Left lobe of liver (tissue), 2 donors: ENCODE measurements at regions not wholly inside any gene's neighbourhood (a gene's known extent, or its start where the extent isn't known, plus 50 kb on each side); places are given as distances from the start of the nearest gene placed in this dataset.
"Not testable (repeated sequence)": the region's sequence is repeated elsewhere in the genome, so short reads cannot be mapped to it uniquely, and the experiment has no call there.

ENCODE experiments used
- ATAC-seq: fragments of 200-7000 bp; cut with Tn5 transposase; one replicate; pipeline ENCODE4 v1.9.1; 2020; ENCODE audit warnings: mild to moderate bottlenecking, moderate library complexity
- DNase-seq: peaks from one replicate; pipeline ENCODE4 v3.0.0-alpha.2; 2020; ENCODE audit warnings: low spot score
- donor health status: DM: no; HTN: no; CAD: no; lungs with moderate emphysema.
- donor health status: DM: no; HTN: yes; CAD: no.

DNA sequence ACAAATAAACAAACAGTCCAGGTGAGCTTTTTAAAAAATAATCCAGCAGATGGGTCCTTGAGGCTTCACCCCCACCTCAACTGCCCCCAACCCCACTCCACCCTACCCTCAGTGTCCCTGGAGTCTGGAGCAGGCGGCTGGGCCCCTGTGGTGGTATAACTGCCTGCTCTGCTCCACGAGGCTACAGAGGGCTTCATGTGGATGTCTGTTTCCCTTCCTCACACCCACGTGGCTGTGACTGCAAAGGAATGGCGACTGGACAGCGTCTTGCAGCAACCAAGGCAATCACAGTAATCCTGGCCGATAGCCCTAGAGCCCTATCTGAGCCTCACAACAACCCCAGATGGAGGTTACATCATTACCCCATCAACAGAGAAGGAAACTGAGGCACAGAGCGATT, 76.5 kb downstream of the SLC2A10 start:
- no peak for DNase-seq
- ATAC-seq, result no peak

DNA sequence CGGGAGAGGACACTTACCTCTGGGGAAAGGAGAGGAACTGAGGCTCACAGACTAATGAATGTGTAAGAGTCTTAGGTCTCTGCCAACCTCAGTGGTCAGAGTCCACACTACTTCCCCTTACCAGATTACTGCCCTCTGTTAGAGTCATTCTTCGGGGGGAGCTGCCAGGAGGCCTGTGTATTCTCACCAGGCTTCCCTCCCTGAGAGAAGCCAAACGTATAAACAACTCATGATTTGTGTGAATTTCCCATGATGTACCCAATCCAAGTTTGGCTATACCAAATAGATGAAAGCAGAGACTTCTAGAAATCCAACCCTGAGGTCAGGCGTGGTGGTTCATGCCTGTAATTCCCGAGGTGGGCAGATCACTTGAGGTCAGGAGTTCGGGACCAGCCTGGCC, 77.1 kb downstream of the SLC2A10 start:
- DNase-seq, result no peak
- no peak for ATAC-seq

DNA sequence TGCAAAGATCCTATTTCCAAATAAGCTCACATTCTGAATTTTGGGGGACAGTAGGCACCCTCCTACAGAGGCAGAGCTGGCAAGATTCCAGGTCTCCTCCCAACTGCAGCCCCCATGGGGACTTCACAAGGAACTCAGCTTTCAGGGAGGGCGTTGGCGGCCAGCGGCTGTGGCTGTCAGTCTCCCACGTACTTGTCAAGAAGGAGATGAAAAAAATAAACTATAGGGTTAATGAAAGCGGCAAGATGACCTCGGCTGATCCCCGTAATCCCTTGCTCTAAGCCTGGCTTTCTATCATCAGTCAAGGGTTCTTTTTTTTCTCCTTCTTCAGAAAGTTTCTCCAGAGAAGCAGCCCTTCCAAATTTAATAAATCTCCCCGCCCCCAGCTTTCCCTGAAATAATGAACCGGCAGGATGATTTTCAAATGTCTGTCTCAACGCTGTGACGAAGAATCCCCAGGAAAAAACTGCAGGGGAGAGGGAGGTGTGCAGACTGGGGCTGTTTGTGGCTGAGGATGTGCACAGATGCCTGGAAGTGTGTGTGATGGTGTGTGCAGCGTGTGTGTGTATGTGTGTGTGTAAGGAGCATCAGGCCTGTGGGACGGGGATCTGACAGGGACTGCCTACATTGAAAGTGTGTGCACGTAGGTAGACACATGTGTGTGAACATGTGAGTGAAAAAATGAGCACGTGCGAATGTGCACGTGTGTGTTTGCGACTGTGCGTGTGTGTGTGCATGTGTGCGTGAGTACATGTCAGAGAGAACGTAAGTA, 78.7 kb downstream of the SLC2A10 start:
- DNase-seq, result no peak

DNA sequence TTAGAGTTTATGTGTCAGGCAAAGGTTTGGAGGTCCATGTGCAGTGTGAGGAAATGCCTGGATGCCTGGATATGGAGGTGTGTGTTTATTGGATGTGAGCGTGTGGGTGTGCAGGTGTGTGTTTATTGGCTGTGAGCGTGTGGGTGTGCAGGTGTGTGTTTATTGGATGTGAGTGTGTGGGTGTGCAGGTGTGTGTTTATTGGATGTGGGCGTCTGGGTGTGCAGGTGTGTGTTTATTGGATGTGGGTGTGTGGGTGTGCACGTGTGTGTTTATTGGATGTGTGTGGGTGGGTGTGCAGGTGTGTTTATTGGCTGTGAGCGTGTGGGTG, 79.3 kb downstream of the SLC2A10 start:
- DNase-seq, ATAC-seq: not testable (repeated sequence)

More for the DNA sequence above, 78.7 kb downstream of the SLC2A10 start:
- ATAC-seq, result no peak

- DNase-seq, result no peak
Observed at GRCh38 chr20:46789339-46790028, 80.0 kb downstream of the SLC2A10 start.

GRCh38 chr20:46791722-46792416, 82.4 kb downstream of the SLC2A10 start:
- DNase-seq (no peak), ATAC-seq (no peak)

More at GRCh38 chr20:46789339-46790028, 80.0 kb downstream of the SLC2A10 start:
- no peak for ATAC-seq

DNA sequence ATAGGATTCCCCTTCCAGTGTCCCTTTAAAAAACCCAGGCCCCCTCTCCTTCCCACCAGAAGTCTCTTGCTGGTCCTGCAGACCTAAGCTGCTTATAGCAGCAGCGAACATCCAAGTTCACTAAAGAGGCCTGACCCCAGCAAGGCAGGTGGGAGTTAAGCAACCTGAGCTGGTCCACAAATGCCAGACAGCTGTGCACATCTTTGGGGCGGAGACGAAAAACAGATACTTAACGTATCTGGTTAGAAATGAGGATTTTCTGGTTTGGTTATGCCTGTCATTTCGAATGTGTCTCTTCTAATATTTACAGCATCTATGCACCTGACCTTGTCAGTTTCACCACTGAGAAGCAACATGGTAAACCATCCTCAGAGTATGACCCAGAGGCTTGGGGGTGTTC, 87.8 kb downstream of the SLC2A10 start:
- DNase-seq (no peak), ATAC-seq (no peak)

- ATAC-seq (no peak), DNase-seq (no peak)
Observed at GRCh38 chr20:46798430-46798829, 89.0 kb downstream of the SLC2A10 start.

DNA sequence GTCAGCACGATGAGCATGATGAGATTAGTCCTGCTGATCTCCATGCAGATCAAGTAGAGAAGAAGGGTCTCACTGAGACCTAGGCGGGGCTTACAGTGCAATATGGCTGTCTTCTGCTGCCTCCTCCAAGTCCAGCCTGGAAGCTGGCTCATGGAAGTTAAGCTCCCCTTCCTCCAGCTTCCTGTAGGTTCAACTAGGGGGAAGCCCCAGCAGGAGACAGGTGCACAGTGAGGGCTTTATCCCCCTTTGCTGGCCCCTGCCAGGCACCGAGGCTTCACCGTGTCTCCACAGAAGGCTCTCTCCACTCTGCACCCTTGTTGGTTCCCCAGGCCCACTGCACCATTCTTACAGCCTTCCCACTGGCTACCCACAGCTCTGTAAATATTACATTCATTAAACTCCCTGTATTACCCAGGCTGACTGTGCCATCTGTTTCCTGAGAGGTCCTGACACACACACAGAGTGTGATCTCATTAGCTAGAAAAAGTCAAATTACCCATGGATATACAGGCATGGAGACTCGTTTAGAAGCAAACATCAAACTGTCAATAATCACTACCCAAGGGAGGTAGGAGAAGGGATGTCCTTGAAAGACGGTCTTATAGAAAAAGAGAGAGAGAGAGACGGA, 90.4 kb downstream of the SLC2A10 start:
- ATAC-seq, result no peak
- DNase-seq, result no peak

DNA sequence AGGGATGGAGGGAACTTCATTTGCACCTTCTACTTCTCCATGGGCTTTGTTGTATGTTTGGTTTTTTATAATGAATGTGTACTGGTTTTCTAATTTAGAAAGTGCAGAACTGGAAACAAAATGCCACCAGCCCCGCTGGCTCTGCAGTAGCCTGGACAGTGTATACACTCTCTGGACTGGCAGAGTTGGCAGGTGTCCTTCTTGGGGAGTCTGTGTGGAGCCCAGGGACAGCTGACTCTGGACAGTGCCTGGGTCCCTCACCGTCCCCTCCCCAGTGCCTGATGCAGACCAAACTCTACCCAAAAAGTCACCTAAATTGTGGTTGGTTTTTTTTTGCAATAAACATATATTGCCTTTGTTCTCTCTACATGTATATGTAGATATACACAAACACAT, 91.0 kb downstream of the SLC2A10 start:
- no peak for DNase-seq
- ATAC-seq, result no peak

DNA sequence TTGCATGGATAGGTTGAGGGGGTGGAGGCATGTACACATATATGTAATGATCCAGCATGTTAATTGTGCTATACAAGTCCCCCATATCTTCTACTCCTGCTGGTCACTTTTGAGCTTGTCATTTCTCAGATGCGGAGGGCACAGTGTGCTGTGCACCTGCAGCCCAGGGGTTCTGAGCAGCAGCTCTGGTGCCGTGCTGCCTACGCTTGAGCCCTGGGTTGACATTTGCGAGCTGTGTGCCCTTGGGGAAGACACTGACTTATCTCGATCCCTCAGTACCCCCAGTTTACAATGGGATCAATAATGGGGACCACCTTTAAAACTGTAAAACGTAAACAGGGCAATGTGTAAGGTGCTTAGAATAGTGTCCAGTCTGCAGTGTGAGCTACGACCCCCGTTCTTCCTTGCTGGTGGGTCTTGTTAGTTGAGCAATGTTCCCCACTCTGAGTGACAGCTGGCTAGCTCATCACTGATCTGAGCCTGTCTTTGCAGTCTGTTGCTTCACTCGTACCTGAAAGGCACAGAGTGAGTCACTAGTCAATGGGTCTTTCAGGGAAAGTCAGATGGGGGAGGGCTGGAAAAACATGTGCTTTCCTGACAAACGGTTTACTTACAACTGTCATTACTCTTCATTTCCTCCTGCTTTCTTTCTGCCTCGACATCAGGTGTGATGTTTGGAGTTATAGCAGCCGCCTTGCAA, 91.7 kb downstream of the SLC2A10 start:
- DNase-seq (no peak), ATAC-seq (no peak)

DNA sequence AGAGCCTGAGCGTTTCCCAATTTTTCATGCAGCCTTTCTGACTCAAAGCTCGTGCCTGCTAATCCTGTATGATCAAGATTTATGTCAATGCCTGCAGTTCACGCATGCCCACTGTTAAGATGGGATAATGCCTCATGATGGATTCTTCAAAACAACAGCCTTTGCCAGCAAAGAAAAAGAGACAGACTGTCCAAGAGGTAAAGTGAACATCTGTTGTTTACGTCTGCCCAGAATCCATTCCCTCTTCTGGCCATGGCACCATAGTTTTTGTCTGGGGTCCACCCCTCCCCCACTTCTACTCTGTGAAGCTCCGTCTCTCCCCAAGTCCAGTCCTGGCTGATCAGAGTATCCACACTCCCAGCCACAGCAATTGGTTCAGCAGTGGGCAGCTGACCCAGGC, 91.9 kb upstream of the EYA2 start:
- ATAC-seq, result no peak

GRCh38 chr20:46803123-46804020, 91.3 kb upstream of the EYA2 start:
- ATAC-seq (no peak), DNase-seq (no peak)

More for the DNA sequence above, 91.9 kb upstream of the EYA2 start:
- no peak for DNase-seq

DNA sequence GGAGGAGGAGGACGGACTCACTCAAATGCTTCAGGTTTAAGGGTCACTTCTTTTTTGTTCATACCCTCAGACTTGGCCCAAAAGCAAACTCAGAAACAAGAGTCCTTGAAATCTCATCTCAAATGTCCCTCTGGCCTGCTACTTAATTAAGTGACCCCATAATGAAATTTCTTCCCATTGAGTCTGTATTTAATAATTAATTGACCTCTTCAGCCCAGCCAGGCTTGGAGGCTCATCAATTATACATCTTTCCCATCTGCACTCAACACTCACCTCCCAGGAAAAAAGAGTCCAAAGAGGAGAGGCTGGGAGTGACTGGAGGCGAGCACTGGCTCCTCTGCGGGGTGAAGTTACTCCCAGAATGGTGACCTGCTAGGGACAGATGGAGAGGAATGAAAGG, 90.5 kb upstream of the EYA2 start:
- ATAC-seq, result no peak

GRCh38 chr20:46805836-46806235, 88.8 kb upstream of the EYA2 start:
- DNase-seq (no peak), ATAC-seq (no peak)

More for the DNA sequence above, 90.5 kb upstream of the EYA2 start:
- DNase-seq, result no peak

DNA sequence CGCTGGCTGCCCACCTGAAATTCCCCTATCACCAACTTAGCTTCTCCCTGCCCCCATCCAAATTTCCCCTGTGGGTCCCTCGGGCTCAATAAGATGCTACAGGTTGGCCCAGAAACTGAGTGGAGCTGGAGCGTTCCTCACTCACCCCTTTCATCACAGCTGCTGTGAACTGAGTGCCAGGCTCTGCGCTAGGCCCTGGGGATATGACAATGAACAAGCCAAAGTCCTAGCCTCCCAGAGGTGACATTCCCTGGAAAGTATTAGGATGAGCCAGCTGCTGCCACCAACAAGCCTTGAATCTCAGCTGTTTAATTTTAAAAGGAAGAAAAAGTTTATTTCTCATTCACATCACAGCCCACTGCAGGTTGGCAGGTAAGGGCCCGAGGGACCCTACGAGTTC, 86.6 kb upstream of the EYA2 start:
- ATAC-seq, result peak; percentile 65
- DNase-seq, result no peak

- ATAC-seq (peak; percentile 78), DNase-seq (no peak)
Observed at GRCh38 chr20:46808565-46808964, 86.1 kb upstream of the EYA2 start.

GRCh38 chr20:46809706-46810360, 84.8 kb upstream of the EYA2 start:
- ATAC-seq (peak; percentile 75), DNase-seq (no peak)
